K562 (cell line): ENCODE measurements at regions not wholly inside any gene's neighbourhood (a gene's known extent, or its start where the extent isn't known, plus 50 kb on each side); places are given as distances from the start of the nearest gene placed in this dataset.

Experiments used
- ATAC-seq: fragments of 200-7000 bp; cut with Tn5 transposase; 3 replicates; pipeline ENCODE4 v1.9.1; 2020; ENCODE audit warnings: moderate library complexity
- BruUV-seq: library from RNA; stranded (reverse); fragments of 400-500 nt; replicated peaks from 2 replicates; lab custom pipeline; 2021; lab: Mats Ljungman, UMichigan
- CTCF ChIA-PET: fragments of 300-600 bp; formaldehyde crosslinking; extraction: SDS; loops from one replicate; lab custom pipeline; 2021; ENCODE audit warnings: low intra/inter-chr PET ratio; lab: Yijun Ruan, JAX
- POLR2A ChIA-PET: fragments of 300-600, 350-650 bp; sonication (Branson Sonifier 250); formaldehyde crosslinking; extraction: SDS; loops from one replicate; lab custom pipeline; 2021; ENCODE audit warnings: antibody characterized with exemption, inconsistent platforms; lab: Yijun Ruan, JAX
- DNase-seq, 4 experiments: peaks; one replicate each; pipeline versions ENCODE4 v3.0.0 to v3.0.0-alpha.2; 2011 to 2018; ENCODE audit warnings: low spot score in 3 of 4, mixed read lengths in 3 of 4; ENCODE audit errors: extremely low read depth in 1 of 4
- FAIRE-seq: peaks from 2 replicates; lab custom pipeline; 2011; peaks lifted over from hg19 to GRCh38; lab: Jason Lieb, UNC
- H2AFZ ChIP-seq: 2 replicates; pipeline ENCODE4 v1.6.0; 2011; ENCODE audit warnings: low read depth, low read length, control low read depth, inconsistent platforms
- H3K27ac ChIP-seq: fragments of 200-600 bp; 3 replicates; pipeline ENCODE4 v1.8.0; 2011; ENCODE audit warnings: low read depth, mild to moderate bottlenecking, control low read depth, inconsistent platforms, low read length, moderate library complexity, mixed read lengths; ENCODE audit errors: extremely low read depth
- H3K27me3 ChIP-seq, 2 experiments: fragments of 300-600 bp in 1 of 2; 2 replicates in 1 of 2; 3 replicates in 1 of 2; pipeline versions ENCODE4 v1.6.0 to v1.8.0; 2011; ENCODE audit warnings: inconsistent platforms in 2 of 2, low read length in 2 of 2, mild to moderate bottlenecking in 1 of 2, mixed read lengths in 1 of 2, moderate library complexity in 1 of 2; ENCODE audit not compliant: control insufficient read depth in 2 of 2, insufficient read depth in 2 of 2
- H3K36me3 ChIP-seq: fragments of 300-600 bp; 3 replicates; pipeline ENCODE4 v1.8.0; 2011; ENCODE audit warnings: mild to moderate bottlenecking, low read length, inconsistent platforms; ENCODE audit not compliant: control insufficient read depth, insufficient read depth
- H3K4me1 ChIP-seq, 2 experiments: fragments of 200-600 bp in 1 of 2; replicated peaks in 1 of 2; 2 replicates in 1 of 2; 3 replicates in 1 of 2; pipeline versions ENCODE4 v1.5.1 to v1.8.0; 2011; ENCODE audit warnings: inconsistent platforms in 2 of 2, low read length in 2 of 2, mild to moderate bottlenecking in 1 of 2, mixed read lengths in 1 of 2, moderate library complexity in 1 of 2; ENCODE audit not compliant: control insufficient read depth in 2 of 2, insufficient read depth in 2 of 2
- H3K4me2 ChIP-seq: 2 replicates; pipeline ENCODE4 v1.6.1; 2011; ENCODE audit warnings: low read length, control low read depth, inconsistent platforms, mixed read lengths; ENCODE audit not compliant: insufficient read depth
- H3K4me3 ChIP-seq: fragments of 200-600 bp; sonication (generic), shearing (Covaris generic); 2 replicates; pipeline ENCODE4 v1.5.1; 2016; ENCODE audit warnings: control low read depth, inconsistent platforms
- H3K79me2 ChIP-seq: fragments of 200-600 bp; 3 replicates; pipeline ENCODE4 v1.8.0; 2011; ENCODE audit warnings: low read length, inconsistent platforms; ENCODE audit not compliant: control insufficient read depth, insufficient read depth
- H3K9ac ChIP-seq, 2 experiments: 2 replicates each; pipeline versions ENCODE4 v1.6.0 to v1.6.1; 2011; ENCODE audit warnings: low read depth in 2 of 2, low read length in 2 of 2, control low read depth in 1 of 2, inconsistent platforms in 1 of 2, mild to moderate bottlenecking in 1 of 2, mixed read lengths in 1 of 2; ENCODE audit not compliant: insufficient read depth in 1 of 2
- H3K9me1 ChIP-seq: one replicate; pipeline ENCODE4 v1.6.0; 2011; ENCODE audit warnings: inconsistent platforms, mild to moderate bottlenecking, low read length, moderate library complexity; ENCODE audit not compliant: control insufficient read depth, insufficient read depth
- H3K9me3 ChIP-seq: replicated peaks from 2 replicates; pipeline ENCODE4 v1.5.1; 2011; ENCODE audit warnings: low read depth, low read length, inconsistent platforms; ENCODE audit not compliant: control insufficient read depth, insufficient read depth
- H4K20me1 ChIP-seq: replicated peaks from 2 replicates; pipeline ENCODE4 v1.6.1; 2011; ENCODE audit warnings: low read length, inconsistent platforms, mixed read lengths; ENCODE audit not compliant: control insufficient read depth, insufficient read depth
- CEBPB ChIP-seq: fragments of 450-650 bp; IDR thresholded peaks from 2 replicates; pipeline ENCODE4 v1.6.1; 2016; ENCODE audit warnings: missing genetic modification characterization, missing compliant biosample characterization
- CEBPG ChIP-seq, 3 experiments: fragments of 200-800 bp in 1 of 3; sonication (Bioruptor generic) in 1 of 3; sonication (generic) in 1 of 3; formaldehyde crosslinking in 1 of 3; IDR thresholded peaks in 2 of 3; conservative IDR thresholded peaks in 1 of 3; 2 replicates each; pipeline versions ENCODE4 v1.6.1 to v1.8.0; 2016 to 2022; ENCODE audit warnings: missing compliant biosample characterization in 2 of 3, missing genetic modification characterization in 2 of 3, mild to moderate bottlenecking in 1 of 3, missing genetic modification reagents in 1 of 3
- HNRNPK ChIP-seq: fragments of 200-400 bp; formaldehyde crosslinking; IDR thresholded peaks from one replicate; pipeline ENCODE4 v1.6.1; 2018; ENCODE audit warnings: mild to moderate bottlenecking, low read depth, low read length; ENCODE audit not compliant: poor library complexity, severe bottlenecking
- ZNF583 ChIP-seq: fragments of 250-450 bp; sonication (Bioruptor Pico); IDR thresholded peaks from 2 replicates; pipeline ENCODE4 v1.4.0; 2020
- WGBS: fragments of 100-300 bp; shearing (Covaris generic); methylation state at CpG from one replicate; pipeline ENCODE4 v1.1.6; 2016; ENCODE audit warnings: low coverage, mixed read lengths; ENCODE audit not compliant: insufficient coverage; ENCODE audit errors: missing lambda C conversion rate; 5-methylcytosine and 5-hydroxymethylcytosine counted together
- in situ Hi-C: fragments of 300-500 bp; cut with MboI; formaldehyde crosslinking; loops from 4 replicates; pipeline ENCODE4 v1.15.0; 2018; ENCODE audit warnings: inconsistent platforms, mixed read lengths
- intact Hi-C: fragments of 100-400 bp; cut with micrococcal nuclease; formaldehyde crosslinking; loops from 2 replicates; pipeline ENCODE4 v1.14.2; 2022

- H4K20me1 ChIP-seq: no peaks in the 10 kb centered on the region; the same call in 1 of the 2 replicates
- in situ Hi-C loops (no loop called here), intact Hi-C loops (no loop called here)
- H3K9me1 ChIP-seq: no peaks in the 10 kb centered on the region
- no peaks in the 10 kb centered on the region for H3K9me3 ChIP-seq
- no peak overlapping the region for H3K4me2 ChIP-seq
- H3K4me1 ChIP-seq: peaks cover 0 to 14% of the 10 kb centered on the region in 2 experiments; a peak in 3 of 5 replicates
- DNase-seq: no peak
- ChIA-PET POLR2A (no interaction called here), CTCF (no interaction called here)
- TF ChIP-seq CEBPG (CRISPR knock-in tag; IDR thresholded peaks at IDR 0.05) (peak; percentile 49), CEBPG (tag; conservative IDR thresholded peaks at IDR 0.05 in 1 of 2, IDR thresholded peaks at IDR 0.05 in 1 of 2) (peak; percentile 15 to 22; a peak in 1 of 4 replicates), HNRNPK (no peak), CEBPB (tag) (peak; percentile 91), ZNF583 (no peak)
- H2AFZ ChIP-seq: no peak overlapping the region
- no peak overlapping the region for H3K27ac ChIP-seq
- H3K79me2 ChIP-seq: no peaks in the 10 kb centered on the region
- peaks cover 53 to 71% of the 10 kb centered on the region in 2 experiments for H3K27me3 ChIP-seq
- 11% methylated on average over 4 of the region's 4 CpGs for WGBS
- H3K9ac ChIP-seq: no peak overlapping the region
- ATAC-seq: no peak
- no TSS peak for BruUV-seq
- no peak overlapping the region for H3K4me3 ChIP-seq
- FAIRE-seq: no peak
- H3K36me3 ChIP-seq: no peaks in the 10 kb centered on the region
Measured at GRCh38 chr6:33516726-33517125, 62.4 kb downstream of the ZBTB9 start.
